Type B pancreatic cell (in vitro differentiated cells): ENCODE measurements at regions not wholly inside any gene's neighbourhood (a gene's known extent, or its start where the extent isn't known, plus 50 kb on each side); places are given as distances from the start of the nearest gene placed in this dataset.

Experiments
- DNase-seq: peaks from one replicate; pipeline ENCODE4 v3.0.0; 2021; ENCODE audit warnings: mixed read lengths; ENCODE audit not compliant: unreplicated experiment; ENCODE audit errors: extremely low spot score
- H3K27ac Mint-ChIP-seq: 2 replicates; pipeline ENCODE4 v1.8.0; 2021; ENCODE audit warnings: mild to moderate bottlenecking, mixed read lengths
- H3K27me3 Mint-ChIP-seq: 2 replicates; pipeline ENCODE4 v1.8.0; 2021; ENCODE audit warnings: mixed read lengths
- H3K36me3 Mint-ChIP-seq: 2 replicates; pipeline ENCODE4 v1.8.0; 2021; ENCODE audit warnings: mixed read lengths
- H3K4me1 Mint-ChIP-seq: one replicate; pipeline ENCODE4 v1.8.0; 2021; ENCODE audit warnings: mixed read lengths; ENCODE audit not compliant: unreplicated experiment
- H3K4me3 Mint-ChIP-seq: 2 replicates; pipeline ENCODE4 v1.8.0; 2021; ENCODE audit warnings: mild to moderate bottlenecking, mixed read lengths
- H3K9me3 Mint-ChIP-seq: 2 replicates; pipeline ENCODE4 v1.8.0; 2021; ENCODE audit warnings: mixed read lengths
- TF ChIP-seq, protein P1 (sequence below): fragments of 200-600 bp; sonication (generic); conservative IDR thresholded peaks from 2 replicates; pipeline ENCODE4 v1.5.0; 2021; ENCODE audit warnings: antibody characterized with exemption, mild to moderate bottlenecking

GRCh38 chrX:20432746-20433387 is 166.2 kb upstream of the RPS6KA3 start:
- TF ChIP-seq, protein P1, sequence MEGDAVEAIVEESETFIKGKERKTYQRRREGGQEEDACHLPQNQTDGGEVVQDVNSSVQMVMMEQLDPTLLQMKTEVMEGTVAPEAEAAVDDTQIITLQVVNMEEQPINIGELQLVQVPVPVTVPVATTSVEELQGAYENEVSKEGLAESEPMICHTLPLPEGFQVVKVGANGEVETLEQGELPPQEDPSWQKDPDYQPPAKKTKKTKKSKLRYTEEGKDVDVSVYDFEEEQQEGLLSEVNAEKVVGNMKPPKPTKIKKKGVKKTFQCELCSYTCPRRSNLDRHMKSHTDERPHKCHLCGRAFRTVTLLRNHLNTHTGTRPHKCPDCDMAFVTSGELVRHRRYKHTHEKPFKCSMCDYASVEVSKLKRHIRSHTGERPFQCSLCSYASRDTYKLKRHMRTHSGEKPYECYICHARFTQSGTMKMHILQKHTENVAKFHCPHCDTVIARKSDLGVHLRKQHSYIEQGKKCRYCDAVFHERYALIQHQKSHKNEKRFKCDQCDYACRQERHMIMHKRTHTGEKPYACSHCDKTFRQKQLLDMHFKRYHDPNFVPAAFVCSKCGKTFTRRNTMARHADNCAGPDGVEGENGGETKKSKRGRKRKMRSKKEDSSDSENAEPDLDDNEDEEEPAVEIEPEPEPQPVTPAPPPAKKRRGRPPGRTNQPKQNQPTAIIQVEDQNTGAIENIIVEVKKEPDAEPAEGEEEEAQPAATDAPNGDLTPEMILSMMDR, result no peak
- H3K4me3 Mint-ChIP-seq, result no peak overlapping the region
- no peaks in the 10 kb centered on the region for H3K36me3 Mint-ChIP-seq
- no peak overlapping the region for H3K27ac Mint-ChIP-seq
- no peaks in the 10 kb centered on the region for H3K9me3 Mint-ChIP-seq
- no peak for DNase-seq
- H3K27me3 Mint-ChIP-seq, result no peaks in the 10 kb centered on the region
- no peaks in the 10 kb centered on the region for H3K4me1 Mint-ChIP-seq

- no peaks in the 10 kb centered on the region for H3K4me1 Mint-ChIP-seq
- DNase-seq, result no peak
- H3K4me3 Mint-ChIP-seq, result no peak overlapping the region
- no peak overlapping the region for H3K27ac Mint-ChIP-seq
- H3K9me3 Mint-ChIP-seq, result no peaks in the 10 kb centered on the region
- H3K27me3 Mint-ChIP-seq, result no peaks in the 10 kb centered on the region
- no peaks in the 10 kb centered on the region for H3K36me3 Mint-ChIP-seq
- TF ChIP-seq, protein P1, result no peak
Observed at GRCh38 chrX:20432048-20432447, 165.3 kb upstream of the RPS6KA3 start.

DNA sequence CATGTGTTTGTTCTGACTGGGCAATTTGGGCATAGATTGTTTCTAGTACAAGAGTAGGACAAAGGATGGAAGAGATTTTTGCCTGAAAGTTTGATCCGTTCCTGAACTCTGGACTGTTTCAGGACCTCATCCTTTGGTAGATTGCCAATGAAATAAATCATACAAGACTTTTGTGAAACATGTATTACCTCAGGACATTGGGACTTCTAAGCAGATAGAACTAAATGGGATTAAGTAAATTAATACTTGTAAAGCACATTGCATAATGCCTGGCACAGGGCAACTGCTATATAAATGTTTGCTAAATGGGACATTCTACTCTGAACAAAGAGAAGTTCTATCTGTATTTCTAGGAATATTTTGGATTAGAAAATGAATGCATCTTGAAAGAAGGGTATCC is 164.8 kb upstream of the RPS6KA3 start:
- Mint-ChIP-seq H3K4me3 (no peak overlapping the region), H3K36me3 (no peaks in the 10 kb centered on the region), H3K27me3 (no peaks in the 10 kb centered on the region), H3K4me1 (no peaks in the 10 kb centered on the region), H3K27ac (no peak overlapping the region), H3K9me3 (no peaks in the 10 kb centered on the region)
- TF ChIP-seq, protein P1, result no peak
- DNase-seq, result no peak

- H3K4me3 Mint-ChIP-seq, result no peak overlapping the region
- H3K27ac Mint-ChIP-seq, result no peak overlapping the region
- no peak for DNase-seq
- no peaks in the 10 kb centered on the region for H3K27me3 Mint-ChIP-seq
- no peaks in the 10 kb centered on the region for H3K9me3 Mint-ChIP-seq
- H3K36me3 Mint-ChIP-seq, result no peaks in the 10 kb centered on the region
- no peaks in the 10 kb centered on the region for H3K4me1 Mint-ChIP-seq
- TF ChIP-seq, protein P1, result no peak
Observed at GRCh38 chrX:20427173-20427770, 160.6 kb upstream of the RPS6KA3 start.

GRCh38 chrX:20421697-20422096 is 155.0 kb upstream of the RPS6KA3 start:
- Mint-ChIP-seq H3K36me3 (no peaks in the 10 kb centered on the region), H3K4me3 (no peak overlapping the region), H3K4me1 (no peaks in the 10 kb centered on the region), H3K27me3 (no peaks in the 10 kb centered on the region), H3K9me3 (no peaks in the 10 kb centered on the region), H3K27ac (no peak overlapping the region)
- no peak for DNase-seq
- TF ChIP-seq, protein P1, result no peak
